HFFc6 (cell line): ENCODE measurements at regions not wholly inside any gene's neighbourhood (a gene's known extent, or its start where the extent isn't known, plus 50 kb on each side); places are given as distances from the start of the nearest gene placed in this dataset.

ENCODE experiments used
- DNase-seq: peaks from one replicate; pipeline ENCODE4 v3.0.0-alpha.2; 2018
- H3K27ac Mint-ChIP-seq: 2 replicates; pipeline ENCODE4 v1.8.0; 2020; ENCODE audit warnings: mild to moderate bottlenecking, mixed read lengths
- H3K27me3 Mint-ChIP-seq: 2 replicates; pipeline ENCODE4 v1.8.0; 2021; ENCODE audit warnings: mild to moderate bottlenecking, moderate library complexity, mixed read lengths; ENCODE audit not compliant: insufficient read depth
- H3K36me3 Mint-ChIP-seq: 2 replicates; pipeline ENCODE4 v1.8.0; 2021; ENCODE audit warnings: low read depth, mixed read lengths
- H3K4me1 Mint-ChIP-seq: 2 replicates; pipeline ENCODE4 v1.8.0; 2020; ENCODE audit warnings: low read depth, mixed read lengths
- H3K4me3 Mint-ChIP-seq: 2 replicates; pipeline ENCODE4 v1.8.0; 2020; ENCODE audit warnings: mild to moderate bottlenecking, moderate library complexity, mixed read lengths
- H3K9me3 Mint-ChIP-seq: 2 replicates; pipeline ENCODE4 v1.8.0; 2020; ENCODE audit warnings: mild to moderate bottlenecking, mixed read lengths
- TF ChIP-seq, protein P1 (sequence below): fragments of 200-600 bp; sonication (generic); IDR thresholded peaks from 2 replicates; pipeline ENCODE4 v1.5.0; 2021; ENCODE audit warnings: antibody characterized with exemption, mild to moderate bottlenecking

DNA sequence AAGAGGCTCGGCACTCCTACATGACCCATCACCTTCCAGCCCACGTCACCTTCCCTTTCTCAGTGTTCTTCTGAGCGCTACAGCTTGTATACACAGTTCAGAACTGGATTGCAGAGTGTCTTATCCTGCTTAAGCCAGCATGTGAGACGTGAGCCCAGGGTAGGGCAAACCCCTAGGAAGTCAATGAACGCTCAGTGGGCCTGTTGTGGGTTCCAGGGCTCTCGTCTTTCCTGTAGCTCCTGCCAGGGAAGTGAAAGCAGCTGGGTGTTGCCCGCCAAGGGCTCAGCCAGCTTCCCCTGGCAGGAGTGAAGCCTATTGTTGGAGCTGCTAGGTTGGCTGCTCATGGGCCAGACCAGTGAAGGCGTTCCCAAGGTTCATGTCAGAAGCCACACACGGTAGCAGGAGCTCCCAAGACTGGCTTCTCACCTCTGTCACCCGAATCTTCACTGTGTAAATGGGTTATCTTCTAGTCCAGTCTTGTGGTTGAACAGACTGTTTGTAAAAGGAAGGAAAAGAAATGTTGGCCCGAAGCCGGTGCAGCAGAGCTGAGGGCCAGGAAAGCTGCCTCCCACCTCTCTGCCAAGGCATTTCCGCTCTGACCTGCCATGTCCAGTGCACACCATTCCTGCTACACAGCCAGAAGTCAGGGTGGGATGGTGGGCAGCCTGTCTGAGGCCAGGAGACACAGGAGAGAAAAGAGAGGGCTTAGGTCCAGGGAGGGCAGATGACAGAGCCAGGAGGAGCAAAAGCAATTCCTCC lies 69.6 kb upstream of the RMDN2 start:
- Mint-ChIP-seq H3K4me1 (peaks cover 18% of the 10 kb centered on the region), H3K9me3 (no peaks in the 10 kb centered on the region), H3K36me3 (no peaks in the 10 kb centered on the region), H3K27ac (no peak overlapping the region), H3K4me3 (no peak overlapping the region), H3K27me3 (peaks cover 5% of the 10 kb centered on the region)
- no peak for DNase-seq
- TF ChIP-seq, protein P1, sequence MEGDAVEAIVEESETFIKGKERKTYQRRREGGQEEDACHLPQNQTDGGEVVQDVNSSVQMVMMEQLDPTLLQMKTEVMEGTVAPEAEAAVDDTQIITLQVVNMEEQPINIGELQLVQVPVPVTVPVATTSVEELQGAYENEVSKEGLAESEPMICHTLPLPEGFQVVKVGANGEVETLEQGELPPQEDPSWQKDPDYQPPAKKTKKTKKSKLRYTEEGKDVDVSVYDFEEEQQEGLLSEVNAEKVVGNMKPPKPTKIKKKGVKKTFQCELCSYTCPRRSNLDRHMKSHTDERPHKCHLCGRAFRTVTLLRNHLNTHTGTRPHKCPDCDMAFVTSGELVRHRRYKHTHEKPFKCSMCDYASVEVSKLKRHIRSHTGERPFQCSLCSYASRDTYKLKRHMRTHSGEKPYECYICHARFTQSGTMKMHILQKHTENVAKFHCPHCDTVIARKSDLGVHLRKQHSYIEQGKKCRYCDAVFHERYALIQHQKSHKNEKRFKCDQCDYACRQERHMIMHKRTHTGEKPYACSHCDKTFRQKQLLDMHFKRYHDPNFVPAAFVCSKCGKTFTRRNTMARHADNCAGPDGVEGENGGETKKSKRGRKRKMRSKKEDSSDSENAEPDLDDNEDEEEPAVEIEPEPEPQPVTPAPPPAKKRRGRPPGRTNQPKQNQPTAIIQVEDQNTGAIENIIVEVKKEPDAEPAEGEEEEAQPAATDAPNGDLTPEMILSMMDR, result no peak

DNA sequence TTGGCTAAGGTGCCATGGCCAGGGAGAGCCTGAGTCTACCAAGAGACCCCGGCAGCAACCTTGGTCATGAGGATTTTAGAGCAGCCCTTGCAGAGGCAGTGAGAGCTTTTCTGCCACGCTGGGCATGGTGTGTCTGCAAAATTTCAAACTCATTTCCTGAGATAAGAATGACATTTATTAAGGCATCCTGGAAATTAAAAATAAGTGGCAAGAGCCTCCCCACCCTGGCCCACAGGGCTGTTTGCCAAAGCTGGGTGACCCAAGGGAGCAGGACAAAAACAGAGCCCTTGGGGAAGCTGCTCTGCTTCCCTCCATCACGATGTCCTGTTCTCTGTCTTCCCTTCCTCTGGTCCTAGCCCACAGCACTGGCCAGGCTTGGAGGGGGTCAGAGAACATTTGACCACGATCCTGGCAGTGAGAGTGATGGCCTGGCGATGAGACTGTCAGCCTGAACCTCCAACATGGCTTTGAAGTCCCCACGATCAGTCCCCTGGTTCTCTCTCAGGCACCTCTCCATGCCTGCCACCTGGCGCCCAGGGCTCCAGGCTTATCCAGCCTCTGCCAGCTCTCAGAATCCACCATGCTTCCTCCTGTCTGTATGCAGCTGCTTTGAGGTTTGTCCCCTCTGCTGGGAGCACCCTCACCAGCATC lies 68.9 kb upstream of the RMDN2 start:
- peak overlapping the region; percentile 1; the same call in 1 of the 2 replicates for H3K27ac Mint-ChIP-seq
- no peak overlapping the region for H3K4me3 Mint-ChIP-seq
- peaks cover 18% of the 10 kb centered on the region for H3K4me1 Mint-ChIP-seq
- TF ChIP-seq, protein P1, result no peak
- no peaks in the 10 kb centered on the region for H3K9me3 Mint-ChIP-seq
- peaks cover 5% of the 10 kb centered on the region for H3K27me3 Mint-ChIP-seq
- H3K36me3 Mint-ChIP-seq, result no peaks in the 10 kb centered on the region
- no peak for DNase-seq

DNA sequence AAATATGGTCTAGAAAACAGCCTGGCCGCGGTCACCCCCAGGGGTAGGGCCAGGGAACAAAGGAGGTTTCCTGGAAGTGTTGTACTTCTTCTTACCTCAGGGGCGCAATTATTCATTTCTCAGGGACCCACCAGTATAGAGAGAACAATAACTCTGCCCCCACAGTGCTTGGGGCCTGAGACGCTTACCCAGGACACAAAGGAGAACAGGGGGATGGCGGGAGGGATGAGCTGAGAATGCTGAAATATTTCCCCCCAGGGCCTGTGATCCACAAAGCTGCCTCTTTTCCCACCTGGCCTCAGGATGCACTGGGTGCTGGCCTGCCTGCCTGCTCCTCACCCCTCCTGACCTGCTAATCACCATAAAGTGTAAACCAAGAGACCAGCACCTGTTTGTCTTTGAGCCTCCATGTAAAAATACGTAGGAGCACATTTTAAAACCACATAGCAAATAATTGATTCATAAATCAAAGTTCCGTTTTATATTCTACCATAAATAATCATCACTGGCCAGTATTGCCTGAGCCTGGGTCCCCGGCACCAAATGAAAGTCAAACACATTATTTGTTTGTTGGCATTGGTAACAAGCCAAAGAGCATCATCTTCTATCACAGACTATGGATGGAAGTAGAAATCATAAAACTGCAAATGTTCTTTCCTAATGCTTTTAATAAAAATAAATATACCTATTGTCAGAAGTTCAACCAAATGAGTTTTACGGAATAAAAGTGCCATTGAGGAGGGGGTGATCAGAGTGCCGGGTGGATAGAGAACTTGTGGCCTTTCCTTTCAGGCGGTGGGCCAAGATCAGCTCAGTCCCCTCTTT lies 67.3 kb upstream of the RMDN2 start:
- Mint-ChIP-seq H3K36me3 (no peaks in the 10 kb centered on the region), H3K27me3 (peaks cover 13% of the 10 kb centered on the region), H3K27ac (peak overlapping the region; percentile 73), H3K4me3 (no peak overlapping the region), H3K4me1 (peaks cover 18% of the 10 kb centered on the region), H3K9me3 (no peaks in the 10 kb centered on the region)
- DNase-seq, result peak; percentile 53
- TF ChIP-seq, protein P1, result no peak

DNA sequence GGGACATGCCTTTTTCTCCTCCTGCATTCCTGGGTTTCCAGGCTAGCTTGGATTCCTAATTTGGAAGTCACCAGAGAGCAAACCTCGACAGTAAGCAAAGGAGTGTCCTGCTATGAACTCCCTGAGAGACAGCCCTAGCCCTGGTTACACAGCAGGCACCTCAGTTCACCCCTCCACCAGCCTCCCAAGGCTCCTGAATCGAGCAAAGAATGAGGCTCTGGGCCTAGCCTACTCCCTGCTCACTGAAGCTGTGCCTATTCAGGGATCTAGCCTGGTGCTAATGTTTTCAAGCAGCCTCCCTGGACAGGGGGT lies 66.7 kb upstream of the RMDN2 start:
- TF ChIP-seq, protein P1, result no peak
- no peaks in the 10 kb centered on the region for H3K9me3 Mint-ChIP-seq
- H3K27me3 Mint-ChIP-seq, result peaks cover 17% of the 10 kb centered on the region
- no peak overlapping the region for H3K4me3 Mint-ChIP-seq
- peaks cover 18% of the 10 kb centered on the region for H3K4me1 Mint-ChIP-seq
- H3K36me3 Mint-ChIP-seq, result no peaks in the 10 kb centered on the region
- H3K27ac Mint-ChIP-seq, result peak overlapping the region; percentile 73
- DNase-seq, result peak; percentile 78

GRCh38 chr2:37858725-37859267 lies 66.3 kb upstream of the RMDN2 start:
- H3K27me3 Mint-ChIP-seq, result peaks cover 17% of the 10 kb centered on the region
- H3K9me3 Mint-ChIP-seq, result no peaks in the 10 kb centered on the region
- H3K27ac Mint-ChIP-seq, result peak overlapping the region; percentile 73
- no peaks in the 10 kb centered on the region for H3K36me3 Mint-ChIP-seq
- no peak for DNase-seq
- no peak overlapping the region for H3K4me3 Mint-ChIP-seq
- TF ChIP-seq, protein P1, result no peak
- H3K4me1 Mint-ChIP-seq, result peaks cover 18% of the 10 kb centered on the region
